A673 (cell line): ENCODE measurements at regions not wholly inside any gene's neighbourhood (a gene's known extent, or its start where the extent isn't known, plus 50 kb on each side); places are given as distances from the start of the nearest gene placed in this dataset.
A peak's percentile ranks its signal among the peaks of the same experiment; 100 is the strongest.
"Not testable (repeated sequence)": the region's sequence is repeated elsewhere in the genome, so short reads cannot be mapped to it uniquely, and the experiment has no call there.

Source experiments
- BruUV-seq: library from RNA; stranded (reverse); fragments of 400-500 nt; replicated peaks from 2 replicates; lab custom pipeline; 2021; lab: Mats Ljungman, UMichigan
- CTCF ChIA-PET: fragments of 300-600 bp; sonication (Branson Sonifier 250); formaldehyde crosslinking; loops from one replicate; lab custom pipeline; 2022; ENCODE audit warnings: antibody characterized with exemption; lab: Charles Lee
- POLR2A ChIA-PET: fragments of 300-600 bp; sonication (Branson Sonifier 250); formaldehyde crosslinking; loops from one replicate; lab custom pipeline; 2022; ENCODE audit warnings: antibody characterized with exemption; ENCODE audit not compliant: low non-redundant PET; lab: Charles Lee
- DNase-seq: peaks from one replicate; pipeline ENCODE4 v3.0.0-alpha.2; 2015; ENCODE audit warnings: low spot score
- H3K27ac ChIP-seq: fragments of 200-600 bp; sonication (generic); 2 replicates; pipeline ENCODE4 v1.5.1; 2016; ENCODE audit warnings: mixed run types, low read depth, mild to moderate bottlenecking, mixed read lengths, antibody characterized with exemption, low read length; ENCODE audit not compliant: poor library complexity, severe bottlenecking
- H3K27me3 ChIP-seq: fragments of 200-600 bp; sonication (generic); replicated peaks from 2 replicates; pipeline ENCODE4 v1.6.1; 2017; ENCODE audit warnings: mixed run types, low read depth, mild to moderate bottlenecking, mixed read lengths, antibody characterized with exemption, low read length; ENCODE audit not compliant: insufficient read depth, poor library complexity
- H3K36me3 ChIP-seq: fragments of 200-600 bp; sonication (generic); 2 replicates; pipeline ENCODE4 v1.6.1; 2016; ENCODE audit warnings: mixed run types, mild to moderate bottlenecking, mixed read lengths, antibody characterized with exemption, low read length; ENCODE audit not compliant: insufficient read depth, poor library complexity, severe bottlenecking
- H3K4me1 ChIP-seq: fragments of 200-600 bp; sonication (generic); 2 replicates; pipeline ENCODE4 v1.6.1; 2017; ENCODE audit warnings: mixed run types, mild to moderate bottlenecking, mixed read lengths, antibody characterized with exemption, low read length; ENCODE audit not compliant: insufficient read depth, poor library complexity, severe bottlenecking
- H3K4me3 ChIP-seq: fragments of 200-600 bp; sonication (generic); 2 replicates; pipeline ENCODE4 v1.5.1; 2016; ENCODE audit warnings: low read depth, mixed run types, mild to moderate bottlenecking, mixed read lengths, low read length; ENCODE audit not compliant: poor library complexity, severe bottlenecking
- H3K9me3 ChIP-seq: fragments of 200-600 bp; sonication (generic); 2 replicates; pipeline ENCODE4 v1.6.1; 2016; ENCODE audit warnings: mixed run types, low read depth, mild to moderate bottlenecking, mixed read lengths, antibody characterized with exemption, low read length; ENCODE audit not compliant: poor library complexity, severe bottlenecking
- EZH2 ChIP-seq: fragments of 200-600 bp; sonication (generic); IDR thresholded peaks from 2 replicates; pipeline ENCODE4 v1.6.1; 2017; ENCODE audit warnings: borderline replicate concordance, low read depth, mild to moderate bottlenecking, mixed read lengths, antibody characterized with exemption, low read length; ENCODE audit not compliant: poor library complexity, severe bottlenecking
- intact Hi-C: fragments of 100-400 bp; cut with micrococcal nuclease; formaldehyde crosslinking; loops from one replicate; pipeline ENCODE4 v1.10.0; 2022; ENCODE audit not compliant: unreplicated experiment
- TF ChIP-seq, protein P1 (sequence below): fragments of 300-800, 200-600 bp; sonication (generic); conservative IDR thresholded peaks from 2 replicates; pipeline ENCODE4 v1.5.1; 2017; ENCODE audit warnings: low read depth, mild to moderate bottlenecking, antibody characterized with exemption, low read length, moderate library complexity, mixed read lengths

DNA sequence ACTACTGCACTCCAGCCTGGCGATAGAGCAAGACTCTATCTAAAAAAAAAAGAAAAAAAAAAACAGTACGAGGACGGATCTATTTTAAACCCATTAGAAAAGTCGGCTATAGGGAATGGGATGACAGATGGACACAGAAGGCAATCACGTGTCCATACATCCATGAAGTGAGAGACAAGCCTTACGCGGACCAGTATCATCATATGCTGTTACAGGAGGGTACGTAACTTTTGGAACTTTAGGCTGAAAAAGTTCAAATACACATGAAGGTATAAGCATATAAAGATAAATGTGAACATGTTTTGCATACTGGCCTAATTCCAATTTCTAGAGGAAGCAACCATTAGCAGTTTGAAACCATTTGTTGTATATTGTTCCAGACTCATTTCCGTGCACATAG lies 109.8 kb upstream of the EXOC2 start:
- intact Hi-C loops, result no loop called here
- no peak for TF ChIP-seq EZH2
- TF ChIP-seq, protein P1, sequence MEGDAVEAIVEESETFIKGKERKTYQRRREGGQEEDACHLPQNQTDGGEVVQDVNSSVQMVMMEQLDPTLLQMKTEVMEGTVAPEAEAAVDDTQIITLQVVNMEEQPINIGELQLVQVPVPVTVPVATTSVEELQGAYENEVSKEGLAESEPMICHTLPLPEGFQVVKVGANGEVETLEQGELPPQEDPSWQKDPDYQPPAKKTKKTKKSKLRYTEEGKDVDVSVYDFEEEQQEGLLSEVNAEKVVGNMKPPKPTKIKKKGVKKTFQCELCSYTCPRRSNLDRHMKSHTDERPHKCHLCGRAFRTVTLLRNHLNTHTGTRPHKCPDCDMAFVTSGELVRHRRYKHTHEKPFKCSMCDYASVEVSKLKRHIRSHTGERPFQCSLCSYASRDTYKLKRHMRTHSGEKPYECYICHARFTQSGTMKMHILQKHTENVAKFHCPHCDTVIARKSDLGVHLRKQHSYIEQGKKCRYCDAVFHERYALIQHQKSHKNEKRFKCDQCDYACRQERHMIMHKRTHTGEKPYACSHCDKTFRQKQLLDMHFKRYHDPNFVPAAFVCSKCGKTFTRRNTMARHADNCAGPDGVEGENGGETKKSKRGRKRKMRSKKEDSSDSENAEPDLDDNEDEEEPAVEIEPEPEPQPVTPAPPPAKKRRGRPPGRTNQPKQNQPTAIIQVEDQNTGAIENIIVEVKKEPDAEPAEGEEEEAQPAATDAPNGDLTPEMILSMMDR, result no peak
- ChIA-PET CTCF (no interaction called here), POLR2A (no interaction called here)
- Histone ChIP-seq H3K4me1 (no peaks in the 10 kb centered on the region), H3K27me3 (peaks cover 66% of the 10 kb centered on the region), H3K36me3 (no peaks in the 10 kb centered on the region), H3K27ac (no peak overlapping the region), H3K9me3 (no peaks in the 10 kb centered on the region), H3K4me3 (no peak overlapping the region)
- no peak for DNase-seq
- no TSS peak for BruUV-seq

- POLR2A ChIA-PET, result not testable (repeated sequence)
These were observed 109.3 kb upstream of the EXOC2 start for GRCh38 chr6:802223-802622.

DNA sequence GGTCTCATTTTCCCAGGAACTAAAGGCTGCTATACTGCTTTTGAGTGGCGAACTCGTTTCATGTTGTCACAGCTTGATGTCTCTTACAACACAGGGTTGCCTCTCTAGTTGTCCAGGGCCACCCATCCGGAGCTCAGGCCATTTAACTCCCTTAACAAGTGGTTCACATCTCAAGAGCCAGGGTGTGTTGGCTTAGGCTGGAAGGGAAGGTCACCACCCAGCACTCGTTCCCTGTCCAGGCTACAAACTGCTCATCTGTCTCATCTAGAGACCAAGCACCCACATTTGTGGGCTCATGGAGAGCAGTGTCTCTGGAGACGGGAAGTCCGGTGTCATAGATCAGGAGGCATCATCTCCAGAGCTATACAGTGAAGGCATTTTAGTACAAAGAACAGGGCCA lies 106.8 kb upstream of the EXOC2 start:
- H3K27me3 ChIP-seq, result peaks cover 78% of the 10 kb centered on the region
- H3K27ac ChIP-seq, result no peak overlapping the region
- no peak overlapping the region for H3K4me3 ChIP-seq
- ChIA-PET POLR2A (interaction anchor here (0.6 kb wide), 2 partner anchors 52 to 504 kb away, joined by 9 to 11 read pairs; no protein-coding TSS in a partner anchor), CTCF (no interaction called here)
- TF ChIP-seq EZH2, result no peak
- TF ChIP-seq, protein P1, result no peak
- H3K9me3 ChIP-seq, result no peaks in the 10 kb centered on the region
- no peak for DNase-seq
- no TSS peak for BruUV-seq
- H3K4me1 ChIP-seq, result no peaks in the 10 kb centered on the region
- intact Hi-C loops, result loop anchor here (5.0 kb wide), 2 partner anchors 583 to 638 kb away; no protein-coding TSS in a partner anchor
- H3K36me3 ChIP-seq, result no peaks in the 10 kb centered on the region

More at GRCh38 chr6:802223-802622, 109.3 kb upstream of the EXOC2 start:
- BruUV-seq, H3K36me3 ChIP-seq, DNase-seq, H3K9me3 ChIP-seq, intact Hi-C loops, H3K4me1 ChIP-seq, H3K27ac ChIP-seq, CTCF ChIA-PET, H3K4me3 ChIP-seq: not testable (repeated sequence)
- H3K27me3 ChIP-seq, result peaks cover 65% of the 10 kb centered on the region

DNA sequence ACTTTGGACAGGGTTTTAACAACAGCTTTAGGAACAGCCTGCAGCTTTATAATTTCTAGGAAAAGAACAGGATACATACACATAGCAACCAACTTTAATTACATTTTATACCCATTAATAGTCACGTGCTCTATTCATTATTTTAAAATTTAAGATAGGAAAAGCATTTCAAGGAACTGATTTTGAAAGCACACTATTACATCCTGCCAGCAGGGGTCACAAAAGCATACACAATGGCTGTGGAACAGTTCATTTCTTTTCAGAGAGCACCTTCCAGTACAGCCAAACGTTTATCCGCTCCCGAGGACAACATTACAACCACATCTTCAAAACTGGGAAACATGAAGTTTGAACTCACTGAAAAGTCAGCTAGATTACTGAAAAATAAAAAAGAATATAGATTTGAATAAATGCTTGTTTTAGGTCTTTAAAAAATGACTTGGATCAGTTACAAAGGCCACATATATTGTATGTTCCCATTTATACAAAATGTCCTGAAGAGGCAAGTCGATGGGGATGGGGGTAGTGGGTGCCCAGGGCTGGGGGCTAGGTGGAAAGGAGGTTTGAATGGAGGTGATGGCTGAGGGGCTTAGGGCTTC lies 104.6 kb upstream of the EXOC2 start:
- Histone ChIP-seq H3K27me3 (peaks cover 88% of the 10 kb centered on the region), H3K9me3 (no peaks in the 10 kb centered on the region), H3K27ac (no peak overlapping the region), H3K4me3 (no peak overlapping the region), H3K4me1 (no peaks in the 10 kb centered on the region), H3K36me3 (no peaks in the 10 kb centered on the region)
- DNase-seq, result peak; percentile 62
- intact Hi-C loops, result loop anchor here (2.0 to 5.0 kb wide), 3 partner anchors 585 to 640 kb away; no protein-coding TSS in a partner anchor
- POLR2A ChIA-PET, result no interaction called here
- CTCF ChIA-PET, result interaction anchor here (1.4 kb wide), 1 partner anchor 584 kb away, joined by 3 read pairs; no protein-coding TSS in a partner anchor
- no peak for TF ChIP-seq EZH2
- TF ChIP-seq, protein P1, result peak; percentile 75
- BruUV-seq, result no TSS peak
